ENCODE measurements at regions not wholly inside any gene's neighbourhood (a gene's known extent, or its start where the extent isn't known, plus 50 kb on each side); places are given as distances from the start of the nearest gene placed in this dataset.
"Not testable (repeated sequence)": the region's sequence is repeated elsewhere in the genome, so short reads cannot be mapped to it uniquely, and the experiment has no call there.

DNA sequence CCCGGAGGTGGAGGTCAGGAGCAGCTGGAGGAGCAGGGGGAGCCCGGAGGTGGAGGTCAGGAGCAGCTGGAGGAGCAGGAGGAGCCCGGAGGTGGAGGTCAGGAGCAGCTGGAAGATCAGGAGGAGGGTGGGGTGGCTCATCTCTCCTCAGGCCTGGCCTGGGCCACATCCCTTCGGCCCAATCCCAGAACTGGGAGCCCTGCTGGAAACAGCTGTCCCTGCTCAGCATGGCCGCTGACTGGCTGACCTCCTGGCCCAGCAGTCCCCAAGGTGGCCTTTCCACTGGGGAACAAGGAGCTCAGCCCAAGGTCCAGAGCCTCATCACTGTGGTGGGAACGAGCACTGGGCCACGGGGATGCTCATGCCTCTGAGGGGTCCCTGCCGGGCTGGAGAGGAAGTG, 66.6 kb upstream of the LAPTM4A start:
- no peaks in the 10 kb centered on the region for H3K9me3 ChIP-seq (ENCODE audit: control insufficient read depth in 2 of 2, insufficient read depth in 1 of 2, low read depth in 1 of 2, low read length in 1 of 2)
- 77 to 82% (median 81%) methylated on average over 8 of the region's 8 CpGs for WGBS, 3 donors
- FAIRE-seq = no peak
- H3K27me3 ChIP-seq (ENCODE audit: control insufficient read depth in 3 of 3, insufficient read depth in 3 of 3, low read length in 3 of 3) = no peaks in the 10 kb centered on the region
- DNase-seq = no peak
- no peak overlapping the region for H3K4me3 ChIP-seq (ENCODE audit: low read depth in 1 of 3, low read length in 3 of 3)
- no peak overlapping the region for H3K27ac ChIP-seq (ENCODE audit: low read depth in 1 of 3, low read length in 2 of 3)
- H3K4me1 ChIP-seq (ENCODE audit: control insufficient read depth in 3 of 3, insufficient read depth in 2 of 3, low read depth in 1 of 3, low read length in 2 of 3) = peaks cover 0 to 39% (median 17%) of the 10 kb centered on the region in 3 donors
- no peaks in the 10 kb centered on the region for H3K36me3 ChIP-seq (ENCODE audit: control insufficient read depth in 3 of 3, insufficient read depth in 2 of 3, low read depth in 1 of 3, low read length in 3 of 3)

DNA sequence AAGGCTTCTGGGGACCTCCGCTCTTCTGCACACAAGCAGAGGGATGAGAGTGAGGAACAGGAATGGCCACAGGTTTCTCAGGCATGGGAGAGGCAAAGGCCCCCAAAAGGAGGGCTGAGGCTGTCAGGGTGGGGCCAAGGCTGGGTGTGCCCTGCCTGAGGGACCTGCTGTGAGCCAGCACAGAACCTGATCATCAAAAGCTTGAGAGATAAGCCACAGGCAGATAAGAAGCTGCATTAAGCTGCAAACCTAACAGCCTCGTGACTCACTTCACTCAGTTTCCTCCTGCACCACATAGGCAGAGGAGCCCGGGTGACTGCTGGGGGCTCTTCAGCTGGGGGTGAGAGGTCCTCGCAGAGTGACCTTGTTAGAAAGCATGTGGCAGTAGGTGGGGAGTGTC, 64.5 kb upstream of the LAPTM4A start:
- no peak for FAIRE-seq
- WGBS, 3 donors = 17 to 60% (median 38%) methylated on average over 4 of the region's 4 CpGs
- peak overlapping the region in 2 of 3 donors; percentile 22 to 58 for H3K27ac ChIP-seq (ENCODE audit: low read depth in 1 of 3, low read length in 2 of 3)

DNA sequence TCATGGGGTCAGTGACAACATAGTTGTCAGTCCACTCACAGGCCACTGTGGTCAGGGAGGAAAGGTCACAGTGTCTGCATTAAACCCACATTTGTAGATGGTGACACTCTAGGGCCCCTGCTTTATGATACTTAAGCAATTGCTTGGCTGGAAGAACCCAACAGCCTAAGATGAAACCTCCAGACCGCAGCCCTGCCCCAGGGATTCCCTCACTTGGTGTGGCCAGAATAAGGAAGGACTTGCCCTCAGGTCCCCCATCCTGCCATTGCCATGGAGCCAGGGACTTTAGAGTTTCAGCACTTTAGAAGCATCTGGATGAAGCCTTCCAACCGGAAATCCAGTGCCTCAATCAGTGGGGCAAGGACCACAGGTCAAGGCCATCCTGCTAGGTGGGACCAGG, 63.9 kb upstream of the LAPTM4A start:
- peaks cover 0 to 42% (median 15%) of the 10 kb centered on the region in 3 donors for H3K4me1 ChIP-seq (ENCODE audit: control insufficient read depth in 3 of 3, insufficient read depth in 2 of 3, low read depth in 1 of 3, low read length in 2 of 3)
- H3K9me3 ChIP-seq (ENCODE audit: control insufficient read depth in 2 of 2, insufficient read depth in 1 of 2, low read depth in 1 of 2, low read length in 1 of 2) = peaks cover 0 to 2% of the 10 kb centered on the region in 2 donors
- no peaks in the 10 kb centered on the region for H3K36me3 ChIP-seq (ENCODE audit: control insufficient read depth in 3 of 3, insufficient read depth in 2 of 3, low read depth in 1 of 3, low read length in 3 of 3)
- no peaks in the 10 kb centered on the region for H3K27me3 ChIP-seq (ENCODE audit: control insufficient read depth in 3 of 3, insufficient read depth in 3 of 3, low read length in 3 of 3)
- H3K4me3 ChIP-seq (ENCODE audit: low read depth in 1 of 3, low read length in 3 of 3) = no peak overlapping the region
- peak overlapping the region in 2 of 3 donors; percentile 22 to 58 for H3K27ac ChIP-seq (ENCODE audit: low read depth in 1 of 3, low read length in 2 of 3)
- DNase-seq (peak; percentile 34 to 50), FAIRE-seq (no peak)
- 55 to 79% (median 64%) methylated on average over 2 of the region's 2 CpGs for WGBS, 3 donors

More for the DNA sequence above, 64.5 kb upstream of the LAPTM4A start:
- H3K4me3 ChIP-seq (ENCODE audit: low read depth in 1 of 3, low read length in 3 of 3) = no peak overlapping the region
- no peaks in the 10 kb centered on the region for H3K36me3 ChIP-seq (ENCODE audit: control insufficient read depth in 3 of 3, insufficient read depth in 2 of 3, low read depth in 1 of 3, low read length in 3 of 3)
- peaks cover 0 to 37% (median 17%) of the 10 kb centered on the region in 3 donors for H3K4me1 ChIP-seq (ENCODE audit: control insufficient read depth in 3 of 3, insufficient read depth in 2 of 3, low read depth in 1 of 3, low read length in 2 of 3)
- H3K27me3 ChIP-seq (ENCODE audit: control insufficient read depth in 3 of 3, insufficient read depth in 3 of 3, low read length in 3 of 3) = no peaks in the 10 kb centered on the region
- peak; percentile 71 to 88 for DNase-seq
- H3K9me3 ChIP-seq (ENCODE audit: control insufficient read depth in 2 of 2, insufficient read depth in 1 of 2, low read depth in 1 of 2, low read length in 1 of 2) = no peaks in the 10 kb centered on the region

DNA sequence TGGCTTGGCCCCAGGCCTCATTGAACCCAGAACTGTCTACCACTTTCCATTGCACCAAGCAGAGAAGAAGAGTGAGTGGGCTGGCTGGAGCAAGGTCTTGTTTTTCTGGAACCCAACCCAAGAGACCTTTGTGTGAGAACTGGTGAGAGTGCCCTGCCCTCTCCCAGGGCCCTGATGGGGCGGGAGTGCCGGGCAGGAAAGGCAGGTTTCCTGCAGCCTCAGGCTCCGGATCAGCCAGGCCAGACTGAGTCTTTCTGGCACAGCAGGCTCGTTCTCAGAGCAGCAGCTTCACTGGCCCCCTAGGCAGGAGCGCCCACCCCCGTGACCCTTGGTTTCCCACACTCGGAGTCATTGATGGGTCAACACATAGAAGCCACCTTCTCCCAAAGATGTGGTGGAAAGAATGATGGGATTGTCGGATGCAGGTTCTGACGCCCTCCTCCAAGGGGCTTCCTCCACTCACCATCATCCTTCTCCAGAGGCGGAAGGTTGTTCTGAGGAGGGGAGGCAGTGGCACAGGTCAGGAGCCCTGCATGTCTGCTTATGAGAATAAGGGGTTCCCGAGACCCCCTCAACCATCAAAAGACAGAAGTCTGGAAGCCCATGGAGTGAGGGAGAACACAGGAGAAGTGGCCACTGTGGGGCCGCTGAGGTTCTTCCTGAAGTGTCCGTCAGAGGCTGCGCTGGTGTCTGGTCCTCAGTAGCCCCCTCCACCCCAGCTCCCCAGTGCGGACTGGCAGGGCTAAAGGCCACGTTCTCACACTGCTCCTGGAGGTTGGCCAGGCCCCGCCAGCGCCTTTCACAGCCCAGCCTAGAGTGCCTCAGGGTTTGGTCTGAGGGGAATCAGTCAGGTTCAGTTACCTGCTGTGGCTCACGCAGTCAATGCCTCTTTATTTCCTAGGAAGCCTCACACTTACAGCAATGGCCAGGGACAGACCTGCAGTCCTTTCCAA, 62.8 kb upstream of the LAPTM4A start:
- FAIRE-seq = no peak
- Histone ChIP-seq H3K4me3 (ENCODE audit: low read depth in 1 of 3, low read length in 3 of 3) (no peak overlapping the region), H3K9me3 (ENCODE audit: control insufficient read depth in 2 of 2, insufficient read depth in 1 of 2, low read depth in 1 of 2, low read length in 1 of 2) (peaks cover 0 to 7% of the 10 kb centered on the region in 2 donors), H3K4me1 (ENCODE audit: control insufficient read depth in 3 of 3, insufficient read depth in 2 of 3, low read depth in 1 of 3, low read length in 2 of 3) (peaks cover 0 to 43% (median 15%) of the 10 kb centered on the region in 3 donors), H3K36me3 (ENCODE audit: control insufficient read depth in 3 of 3, insufficient read depth in 2 of 3, low read depth in 1 of 3, low read length in 3 of 3) (no peaks in the 10 kb centered on the region), H3K27me3 (ENCODE audit: control insufficient read depth in 3 of 3, insufficient read depth in 3 of 3, low read length in 3 of 3) (no peaks in the 10 kb centered on the region), H3K27ac (ENCODE audit: low read depth in 1 of 3, low read length in 2 of 3) (peak overlapping the region in 1 of 3 donors; percentile 4)
- DNase-seq = peak in 1 of 2 donors; percentile 66
- WGBS, 3 donors = 37 to 61% (median 48%) methylated on average over 19 of the region's 19 CpGs

DNA sequence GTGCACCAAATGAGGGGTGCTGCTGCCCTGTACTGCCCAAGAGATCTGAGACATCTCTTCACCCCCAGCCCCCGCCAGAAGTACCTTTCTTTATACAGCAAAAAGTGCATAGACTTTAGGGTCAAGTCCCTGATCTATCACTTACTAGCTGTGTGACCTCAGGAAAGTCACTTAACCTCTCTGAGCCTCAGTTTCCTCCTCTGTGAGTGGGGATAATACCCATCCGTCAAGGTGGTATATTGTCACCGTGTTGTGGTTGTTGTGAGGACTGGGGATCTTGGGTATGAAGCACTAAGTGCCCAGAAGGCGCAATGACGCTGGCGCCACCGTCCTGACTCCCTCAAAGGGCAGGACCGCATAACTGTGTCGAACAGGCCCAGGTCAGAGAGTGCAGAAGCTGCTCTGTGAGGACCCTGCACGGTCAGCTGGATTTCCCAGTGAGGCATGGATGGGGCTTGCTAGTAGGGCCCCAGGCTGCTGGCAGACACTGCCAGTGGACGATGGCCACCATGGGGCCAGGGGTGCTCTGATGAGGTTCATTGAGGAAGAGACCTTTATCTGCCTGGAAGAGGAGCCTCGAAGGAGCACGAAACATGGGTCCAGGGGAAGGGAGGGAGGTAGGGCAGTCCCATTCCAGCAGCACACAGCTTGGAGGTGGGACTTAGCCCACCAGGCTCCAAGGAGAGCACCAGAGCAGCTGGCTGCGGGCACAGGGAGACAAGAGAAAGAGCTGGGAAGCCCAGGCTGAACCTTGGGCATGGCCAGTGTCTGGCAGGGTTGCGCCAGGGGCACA, 61.8 kb upstream of the LAPTM4A start:
- peaks cover 0 to 50% (median 15%) of the 10 kb centered on the region in 3 donors for H3K4me1 ChIP-seq (ENCODE audit: control insufficient read depth in 3 of 3, insufficient read depth in 2 of 3, low read depth in 1 of 3, low read length in 2 of 3)
- FAIRE-seq = no peak
- 87 to 94% (median 91%) methylated on average over 15 of the region's 15 CpGs for WGBS, 3 donors
- H3K36me3 ChIP-seq (ENCODE audit: control insufficient read depth in 3 of 3, insufficient read depth in 2 of 3, low read depth in 1 of 3, low read length in 3 of 3) = no peaks in the 10 kb centered on the region
- H3K4me3 ChIP-seq (ENCODE audit: low read depth in 1 of 3, low read length in 3 of 3) = no peak overlapping the region
- H3K9me3 ChIP-seq (ENCODE audit: control insufficient read depth in 2 of 2, insufficient read depth in 1 of 2, low read depth in 1 of 2, low read length in 1 of 2) = peaks cover 0 to 7% of the 10 kb centered on the region in 2 donors
- H3K27ac ChIP-seq (ENCODE audit: low read depth in 1 of 3, low read length in 2 of 3) = peak overlapping the region in 1 of 3 donors; percentile 4
- DNase-seq = no peak
- H3K27me3 ChIP-seq (ENCODE audit: control insufficient read depth in 3 of 3, insufficient read depth in 3 of 3, low read length in 3 of 3) = no peaks in the 10 kb centered on the region

DNA sequence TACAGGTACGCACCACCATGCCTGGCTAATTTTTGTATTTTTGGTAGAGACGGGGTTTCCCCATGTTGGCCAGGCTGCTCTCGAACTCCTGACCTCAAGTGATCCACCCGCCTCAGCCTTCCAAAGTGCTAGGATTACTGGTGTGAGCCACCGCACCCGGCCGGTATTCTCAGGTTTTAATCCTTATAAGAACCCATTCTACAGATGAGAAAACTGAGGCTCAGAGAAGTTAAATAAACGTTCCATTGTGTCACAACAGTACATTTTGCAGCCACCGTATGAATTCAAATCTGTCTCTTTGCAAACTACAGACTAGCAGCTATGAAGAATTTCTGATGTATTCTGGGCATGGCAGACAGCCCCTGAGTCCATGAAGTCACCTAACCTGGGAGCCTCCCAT, 60.9 kb upstream of the LAPTM4A start:
- H3K4me3 ChIP-seq (ENCODE audit: low read depth in 1 of 3, low read length in 3 of 3); FAIRE-seq; H3K36me3 ChIP-seq (ENCODE audit: control insufficient read depth in 3 of 3, insufficient read depth in 2 of 3, low read depth in 1 of 3, low read length in 3 of 3); H3K27me3 ChIP-seq (ENCODE audit: control insufficient read depth in 3 of 3, insufficient read depth in 3 of 3, low read length in 3 of 3); H3K9me3 ChIP-seq (ENCODE audit: control insufficient read depth in 2 of 2, insufficient read depth in 1 of 2, low read depth in 1 of 2, low read length in 1 of 2); H3K27ac ChIP-seq (ENCODE audit: low read depth in 1 of 3, low read length in 2 of 3); DNase-seq: not testable (repeated sequence)
- WGBS, 3 donors = 88 to 92% (median 90%) methylated on average over 9 of the region's 9 CpGs
- peaks cover 0 to 50% (median 15%) of the 10 kb centered on the region in 3 donors for H3K4me1 ChIP-seq (ENCODE audit: control insufficient read depth in 3 of 3, insufficient read depth in 2 of 3, low read depth in 1 of 3, low read length in 2 of 3)

DNA sequence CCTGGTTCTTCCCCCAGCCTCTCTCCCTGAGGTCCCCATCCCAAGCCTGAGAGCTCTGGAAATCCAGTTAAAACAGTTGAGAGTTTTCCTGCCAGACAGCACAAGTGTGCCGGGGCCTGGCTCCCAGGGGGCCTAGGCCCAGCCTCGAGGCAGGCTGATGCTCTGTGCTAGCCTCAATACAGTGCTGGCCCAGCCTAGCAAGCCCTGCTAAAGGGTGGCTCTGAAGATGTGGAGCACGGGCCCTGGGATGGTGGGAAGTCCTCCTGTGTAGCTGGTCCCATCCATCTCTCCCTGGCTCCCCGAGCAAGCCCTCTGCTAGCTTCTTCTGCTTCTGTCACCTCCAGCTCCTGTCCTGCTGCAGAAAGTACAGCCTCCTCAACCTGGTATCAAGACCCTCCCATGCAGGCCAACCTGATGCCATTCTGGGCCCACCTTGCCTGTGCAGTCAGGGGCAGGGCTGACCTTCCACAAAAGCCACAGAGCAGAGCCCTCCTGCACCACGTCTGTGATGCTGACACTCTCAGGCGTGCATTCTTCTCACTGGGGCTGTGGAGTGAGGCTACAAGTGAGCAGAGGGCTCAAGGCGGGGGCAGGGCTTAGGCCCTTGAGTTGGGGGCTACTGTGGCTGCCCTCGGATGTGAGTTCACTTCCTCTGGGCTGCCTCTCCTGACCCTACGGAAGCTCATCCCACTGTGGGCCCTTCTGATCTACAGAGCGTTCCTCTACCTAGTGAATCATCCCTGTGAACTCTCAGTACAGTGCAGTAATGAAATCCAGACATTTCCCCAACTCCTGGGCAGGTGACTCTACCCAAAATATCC, 60.1 kb upstream of the LAPTM4A start:
- no peaks in the 10 kb centered on the region for H3K27me3 ChIP-seq (ENCODE audit: control insufficient read depth in 3 of 3, insufficient read depth in 3 of 3, low read length in 3 of 3)
- peaks cover 0 to 7% of the 10 kb centered on the region in 2 donors for H3K9me3 ChIP-seq (ENCODE audit: control insufficient read depth in 2 of 2, insufficient read depth in 1 of 2, low read depth in 1 of 2, low read length in 1 of 2)
- no peak overlapping the region for H3K4me3 ChIP-seq (ENCODE audit: low read depth in 1 of 3, low read length in 3 of 3)
- FAIRE-seq (no peak), DNase-seq (no peak)
- peaks cover 0 to 55% (median 13%) of the 10 kb centered on the region in 3 donors for H3K4me1 ChIP-seq (ENCODE audit: control insufficient read depth in 3 of 3, insufficient read depth in 2 of 3, low read depth in 1 of 3, low read length in 2 of 3)
- WGBS, 3 donors = 77 to 85% (median 81%) methylated on average over 10 of the region's 10 CpGs
- H3K27ac ChIP-seq (ENCODE audit: low read depth in 1 of 3, low read length in 2 of 3) = no peak overlapping the region
- H3K36me3 ChIP-seq (ENCODE audit: control insufficient read depth in 3 of 3, insufficient read depth in 2 of 3, low read depth in 1 of 3, low read length in 3 of 3) = no peaks in the 10 kb centered on the region

DNA sequence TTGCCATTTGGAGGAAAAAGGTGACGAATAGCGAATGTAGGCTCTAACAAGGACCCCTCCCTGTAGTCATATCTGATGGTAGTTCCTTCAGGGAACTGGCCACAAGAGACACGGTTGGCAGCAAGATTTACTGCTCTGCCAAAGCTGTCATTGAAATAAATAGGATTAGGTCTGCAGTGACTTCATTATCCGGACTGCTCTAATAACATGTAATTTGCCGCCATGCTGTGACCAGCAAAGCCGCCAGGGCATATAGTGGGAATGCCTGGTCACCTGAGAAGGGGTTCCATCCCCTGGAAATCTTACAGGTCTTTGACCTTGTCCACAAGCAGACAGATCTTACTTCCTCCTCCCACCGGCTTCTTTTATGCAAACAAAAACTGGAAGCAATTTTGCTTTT, 59.4 kb upstream of the LAPTM4A start:
- H3K36me3 ChIP-seq (ENCODE audit: control insufficient read depth in 3 of 3, insufficient read depth in 2 of 3, low read depth in 1 of 3, low read length in 3 of 3) = no peaks in the 10 kb centered on the region
- H3K4me3 ChIP-seq (ENCODE audit: low read depth in 1 of 3, low read length in 3 of 3) = no peak overlapping the region
- H3K27me3 ChIP-seq (ENCODE audit: control insufficient read depth in 3 of 3, insufficient read depth in 3 of 3, low read length in 3 of 3) = no peaks in the 10 kb centered on the region
- peaks cover 0 to 11% of the 10 kb centered on the region in 2 donors for H3K9me3 ChIP-seq (ENCODE audit: control insufficient read depth in 2 of 2, insufficient read depth in 1 of 2, low read depth in 1 of 2, low read length in 1 of 2)
- H3K4me1 ChIP-seq (ENCODE audit: control insufficient read depth in 3 of 3, insufficient read depth in 2 of 3, low read depth in 1 of 3, low read length in 2 of 3) = peaks cover 0 to 50% (median 10%) of the 10 kb centered on the region in 3 donors
- WGBS, 3 donors = 65 to 68% (median 65%) methylated on average over 7 of the region's 7 CpGs
- DNase-seq (no peak), FAIRE-seq (no peak)
- H3K27ac ChIP-seq (ENCODE audit: low read depth in 1 of 3, low read length in 2 of 3) = no peak overlapping the region

Data from small intestine (tissue), 7 donors.